KG1 (cell line): ENCODE measurements at regions not wholly inside any gene's neighbourhood (a gene's known extent, or its start where the extent isn't known, plus 50 kb on each side); places are given as distances from the start of the nearest gene placed in this dataset.

ENCODE experiments used
- DNase-seq: peaks from one replicate; lab custom pipeline; 2025; lab: John Stamatoyannopoulos, UW

GRCh38 chr15:62444104-62445022, 279.3 kb upstream of the C2CD4B start:
- no peak for DNase-seq

GRCh38 chr15:62445244-62445643, 280.2 kb upstream of the C2CD4B start:
- DNase-seq = no peak

- DNase-seq = no peak
Observed at GRCh38 chr15:62446984-62447383, 281.9 kb upstream of the C2CD4B start.

- DNase-seq = no peak
Observed at GRCh38 chr15:62447742-62448141, 282.7 kb upstream of the C2CD4B start.

- no peak for DNase-seq
Observed at GRCh38 chr15:62449638-62450037, 284.6 kb upstream of the C2CD4B start.

- DNase-seq = no peak
Observed at GRCh38 chr15:62450061-62450460, 285.0 kb upstream of the C2CD4B start.

GRCh38 chr15:62452026-62452425, 286.9 kb upstream of the C2CD4B start:
- DNase-seq = no peak

- no peak for DNase-seq
Observed at GRCh38 chr15:62452667-62453066, 287.6 kb upstream of the C2CD4B start.

GRCh38 chr15:62453375-62453774, 288.3 kb upstream of the C2CD4B start:
- no peak for DNase-seq

- no peak for DNase-seq
Observed at GRCh38 chr15:62453981-62454380, 288.9 kb upstream of the C2CD4B start.

- DNase-seq = no peak
Observed at GRCh38 chr15:62454567-62455172, 289.6 kb upstream of the C2CD4B start.

GRCh38 chr15:62455441-62455921, 290.4 kb upstream of the C2CD4B start:
- no peak for DNase-seq

GRCh38 chr15:62456011-62456920, 291.2 kb upstream of the C2CD4B start:
- DNase-seq = no peak

GRCh38 chr15:62457100-62457499, 292.0 kb upstream of the C2CD4B start:
- no peak for DNase-seq

GRCh38 chr15:62459875-62460274, 294.8 kb upstream of the C2CD4B start:
- DNase-seq = no peak

GRCh38 chr15:62462268-62462667, 297.2 kb upstream of the C2CD4B start:
- DNase-seq = no peak

GRCh38 chr15:62462721-62463120, 297.6 kb upstream of the C2CD4B start:
- no peak for DNase-seq

- no peak for DNase-seq
Observed at GRCh38 chr15:62464705-62465104, 299.6 kb upstream of the C2CD4B start.

GRCh38 chr15:62465173-62465572, 300.1 kb upstream of the C2CD4B start:
- DNase-seq = no peak

GRCh38 chr15:62469478-62469873, 304.4 kb upstream of the C2CD4B start:
- DNase-seq = no peak

GRCh38 chr15:62469874-62470688, 305.0 kb upstream of the C2CD4B start:
- DNase-seq = no peak
